ENCODE measurements at regions not wholly inside any gene's neighbourhood (a gene's known extent, or its start where the extent isn't known, plus 50 kb on each side); places are given as distances from the start of the nearest gene placed in this dataset.

DNA sequence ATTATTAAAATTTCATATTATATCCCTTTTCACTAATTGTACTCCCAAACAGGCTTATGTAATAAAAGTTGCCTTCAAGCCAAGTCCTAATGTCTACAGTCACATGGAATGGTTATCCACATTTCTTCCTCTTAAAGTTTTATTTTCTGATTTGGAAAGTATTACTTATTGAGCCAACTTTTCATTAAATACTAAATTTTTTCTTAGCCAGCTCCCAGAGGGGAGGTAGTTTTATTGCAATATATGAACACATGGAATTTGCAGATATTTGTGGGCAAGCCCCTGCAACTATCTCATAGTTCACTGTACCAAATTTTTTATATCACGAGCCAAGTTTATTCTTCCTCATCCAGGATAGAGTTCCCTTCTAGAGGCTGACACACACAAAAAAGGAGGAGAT, 332.8 kb upstream of the PTGER4 start:
- no peak for TF ChIP-seq POLR2A (IDR thresholded peaks at IDR 0.05)
- TF ChIP-seq, protein P1, sequence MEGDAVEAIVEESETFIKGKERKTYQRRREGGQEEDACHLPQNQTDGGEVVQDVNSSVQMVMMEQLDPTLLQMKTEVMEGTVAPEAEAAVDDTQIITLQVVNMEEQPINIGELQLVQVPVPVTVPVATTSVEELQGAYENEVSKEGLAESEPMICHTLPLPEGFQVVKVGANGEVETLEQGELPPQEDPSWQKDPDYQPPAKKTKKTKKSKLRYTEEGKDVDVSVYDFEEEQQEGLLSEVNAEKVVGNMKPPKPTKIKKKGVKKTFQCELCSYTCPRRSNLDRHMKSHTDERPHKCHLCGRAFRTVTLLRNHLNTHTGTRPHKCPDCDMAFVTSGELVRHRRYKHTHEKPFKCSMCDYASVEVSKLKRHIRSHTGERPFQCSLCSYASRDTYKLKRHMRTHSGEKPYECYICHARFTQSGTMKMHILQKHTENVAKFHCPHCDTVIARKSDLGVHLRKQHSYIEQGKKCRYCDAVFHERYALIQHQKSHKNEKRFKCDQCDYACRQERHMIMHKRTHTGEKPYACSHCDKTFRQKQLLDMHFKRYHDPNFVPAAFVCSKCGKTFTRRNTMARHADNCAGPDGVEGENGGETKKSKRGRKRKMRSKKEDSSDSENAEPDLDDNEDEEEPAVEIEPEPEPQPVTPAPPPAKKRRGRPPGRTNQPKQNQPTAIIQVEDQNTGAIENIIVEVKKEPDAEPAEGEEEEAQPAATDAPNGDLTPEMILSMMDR (IDR thresholded peaks at IDR 0.05), result no peak

Measured in heart left ventricle (tissue), 13 donors.